GM04504 (cell line): ENCODE measurements at regions not wholly inside any gene's neighbourhood (a gene's known extent, or its start where the extent isn't known, plus 50 kb on each side); places are given as distances from the start of the nearest gene placed in this dataset.

Experiments used
- DNase-seq: peaks from one replicate; pipeline ENCODE4 v3.0.0-alpha.2; 2012; ENCODE audit warnings: low read depth

DNA sequence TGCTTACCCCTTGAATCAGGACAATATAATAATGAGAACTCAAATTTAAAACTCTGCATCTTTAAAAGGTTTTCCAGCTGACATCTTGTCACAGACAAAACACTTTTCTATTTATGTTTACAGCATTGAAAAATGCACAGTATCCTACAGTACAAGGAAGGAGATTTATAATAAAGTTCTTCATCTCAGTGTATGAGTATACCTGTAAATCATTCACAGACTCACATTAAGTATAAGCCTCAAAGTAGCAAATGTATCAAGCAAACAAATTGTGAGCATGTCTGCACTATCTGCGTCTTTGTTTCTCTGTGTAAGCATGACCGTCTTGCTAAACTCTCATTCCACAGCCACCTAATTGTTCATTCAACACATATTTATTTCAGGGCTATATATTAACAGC, 52.8 kb downstream of the PPP1R2C start:
- no peak for DNase-seq

DNA sequence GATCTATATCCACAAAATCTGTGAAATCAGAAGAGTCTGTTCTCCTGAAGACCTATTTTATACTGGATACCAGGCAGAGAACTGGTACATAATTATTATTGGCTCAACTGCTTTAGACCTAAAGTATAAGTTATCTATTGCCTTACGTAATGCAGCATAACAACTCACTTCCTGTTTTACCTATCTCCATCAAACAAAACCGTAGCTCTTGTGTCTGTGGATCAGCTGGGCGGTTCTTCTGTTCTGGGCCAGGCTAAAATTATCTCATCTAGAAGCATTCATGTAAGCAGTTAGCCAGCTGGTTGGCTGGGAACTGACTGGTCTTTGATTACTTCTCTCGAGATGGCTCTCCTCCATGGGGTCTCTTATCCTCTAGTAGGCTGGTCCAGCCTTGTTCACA, 57.8 kb downstream of the PPP1R2C start:
- no peak for DNase-seq

DNA sequence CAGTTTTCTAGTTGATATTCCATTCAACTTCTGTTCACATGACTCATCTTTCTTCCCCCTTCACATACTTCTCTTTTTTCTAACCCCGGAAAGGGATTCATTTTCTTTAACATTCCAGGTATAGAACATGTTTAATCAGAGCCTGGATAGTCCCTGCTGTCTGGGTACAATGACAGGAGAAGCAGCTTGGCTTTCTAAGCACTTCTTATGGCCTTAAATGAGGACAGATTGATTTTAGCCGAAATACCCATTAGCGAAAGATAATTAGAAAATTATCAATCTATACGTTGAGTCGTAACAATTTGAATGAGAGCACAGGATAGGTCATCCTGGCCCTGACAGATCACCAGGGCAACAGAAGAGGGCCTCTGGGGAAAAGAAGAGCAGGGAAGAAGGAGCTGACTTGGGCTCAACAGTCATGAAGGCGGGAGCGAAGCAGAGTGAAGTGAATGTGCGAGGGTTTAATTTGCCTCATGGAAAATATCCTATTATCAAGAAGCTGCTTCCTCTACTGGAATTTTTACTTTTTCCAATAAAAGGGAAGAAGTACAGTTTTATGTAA, 62.2 kb downstream of the PPP1R2C start:
- no peak for DNase-seq

DNA sequence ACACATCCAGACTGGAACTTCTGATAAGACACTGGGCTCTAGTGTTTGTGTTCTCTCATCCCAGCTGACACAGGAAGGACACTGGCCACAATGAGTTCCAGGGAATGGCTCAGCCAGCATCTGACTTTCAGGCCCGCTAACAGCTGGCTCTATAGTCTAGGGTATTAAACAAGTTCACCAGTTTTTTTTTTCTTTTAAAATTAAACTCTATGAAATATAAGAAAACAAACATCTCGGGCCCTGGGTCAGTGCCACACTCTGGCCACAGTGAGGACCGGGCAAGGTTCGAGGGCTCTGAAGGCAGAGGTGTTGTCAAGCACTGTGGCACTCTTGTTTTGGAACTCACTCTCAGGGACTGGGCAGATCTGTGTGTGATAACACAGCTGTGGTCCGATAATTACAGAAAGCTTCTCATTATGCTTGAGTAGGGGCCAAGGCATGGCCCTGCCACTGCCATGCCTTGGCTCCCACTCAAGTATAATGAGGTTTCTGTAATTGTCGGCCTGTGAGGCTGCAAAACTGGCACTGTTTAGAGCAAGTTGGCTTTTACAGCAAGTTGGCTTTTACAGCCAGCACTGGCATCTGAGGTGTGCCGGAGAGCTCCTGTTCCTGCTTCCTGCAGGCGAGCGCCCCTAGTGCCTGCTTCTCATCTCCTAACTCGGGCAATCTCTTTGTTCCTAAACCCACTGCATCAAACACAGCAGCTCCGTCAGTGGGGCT, 62.8 kb downstream of the PPP1R2C start:
- no peak for DNase-seq

DNA sequence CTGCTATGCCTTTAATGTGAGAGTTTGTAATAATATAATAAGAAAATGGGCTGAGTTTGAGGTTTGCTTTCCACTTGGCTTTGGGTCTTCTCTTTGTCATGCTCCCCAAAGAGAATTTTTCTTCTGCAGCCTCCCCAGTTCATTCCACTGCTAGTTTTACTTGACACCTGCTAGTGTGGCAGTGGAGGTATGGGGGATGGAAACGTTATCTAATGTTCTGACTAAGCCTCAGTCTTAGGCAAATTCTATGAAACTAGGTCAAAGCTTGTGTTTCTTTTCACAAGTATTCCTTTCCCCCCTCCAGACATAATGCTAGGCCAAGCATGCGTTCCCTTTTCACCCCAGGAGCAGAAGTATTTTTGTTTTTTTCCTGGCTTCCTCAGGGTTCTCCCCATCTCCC, 67.5 kb downstream of the PPP1R2C start:
- no peak for DNase-seq

DNA sequence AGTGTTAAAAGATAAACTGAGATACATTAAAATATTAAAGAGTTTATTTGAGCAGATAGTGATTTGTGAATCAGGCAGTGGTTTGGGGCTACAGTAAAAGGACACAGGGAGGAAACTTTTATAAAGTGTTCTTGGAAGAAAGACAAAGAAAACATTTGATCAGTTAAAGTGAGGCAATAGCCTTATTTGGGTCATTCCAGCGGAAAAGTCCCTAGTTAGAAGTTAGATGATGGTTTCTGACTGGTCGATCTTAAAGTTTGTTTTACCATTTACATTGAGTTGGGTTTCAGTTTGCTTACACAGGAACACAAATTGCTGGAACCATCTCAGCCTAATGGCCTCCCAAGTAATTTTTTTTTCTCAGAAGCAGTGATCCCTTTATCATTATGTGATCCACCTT, 69.7 kb downstream of the PPP1R2C start:
- no peak for DNase-seq

DNA sequence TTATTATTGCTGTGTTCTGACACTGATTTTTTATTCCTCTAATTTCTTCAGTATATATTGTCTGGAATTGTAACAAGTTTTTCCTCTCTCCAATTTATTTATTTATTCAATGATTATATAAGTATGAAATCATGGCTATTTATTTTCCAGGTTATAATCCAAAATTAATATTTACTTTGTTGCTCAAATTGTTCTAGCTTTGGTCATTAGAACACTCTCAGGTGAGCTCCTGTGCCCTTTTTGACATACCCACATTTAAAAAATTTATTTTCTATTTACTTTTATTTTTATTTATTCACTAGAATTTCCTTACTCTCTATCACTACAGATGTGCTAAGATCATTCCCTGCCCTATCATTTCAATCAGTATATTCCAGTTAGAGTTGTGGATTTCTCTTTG, 70.2 kb downstream of the PPP1R2C start:
- no peak for DNase-seq

DNA sequence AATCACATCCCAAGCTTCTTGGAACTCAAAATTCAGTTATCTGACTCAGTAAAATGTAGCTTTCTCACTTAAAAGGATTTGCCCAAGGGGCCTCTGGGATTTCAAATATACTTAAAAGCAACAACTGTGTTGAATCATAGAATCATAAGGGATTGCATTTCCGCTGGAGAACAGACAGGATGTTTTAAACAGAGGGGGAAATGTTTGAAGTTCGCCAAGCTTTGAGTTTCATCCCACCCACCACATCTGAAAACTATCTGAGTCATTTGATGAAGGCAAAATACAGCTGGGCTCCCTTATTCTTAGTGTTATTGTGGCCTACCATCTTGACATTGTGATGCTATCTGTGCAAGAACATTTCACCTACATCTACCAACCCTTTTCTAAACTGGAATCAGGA, 73.5 kb downstream of the PPP1R2C start:
- no peak for DNase-seq

DNA sequence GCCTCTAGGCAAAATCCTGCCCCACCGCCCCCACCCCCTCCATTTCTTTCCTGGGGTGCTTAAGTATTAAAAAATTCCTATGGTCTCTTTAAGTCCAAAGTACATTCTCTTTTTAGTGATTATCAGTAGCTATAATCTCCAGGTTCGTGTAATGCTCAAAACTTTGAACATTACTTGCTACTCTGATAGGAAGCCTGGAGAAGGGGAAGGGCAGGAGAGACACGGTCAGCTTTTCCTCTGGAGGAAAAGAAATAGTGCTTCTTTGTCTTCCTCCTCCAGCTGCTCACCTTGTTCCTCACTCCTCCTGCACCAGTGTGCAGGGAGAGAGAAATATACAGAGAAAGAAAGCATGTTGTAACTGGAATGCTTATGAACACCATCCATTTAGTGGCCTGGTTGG, 80.4 kb downstream of the PPP1R2C start:
- DNase-seq = no peak

DNA sequence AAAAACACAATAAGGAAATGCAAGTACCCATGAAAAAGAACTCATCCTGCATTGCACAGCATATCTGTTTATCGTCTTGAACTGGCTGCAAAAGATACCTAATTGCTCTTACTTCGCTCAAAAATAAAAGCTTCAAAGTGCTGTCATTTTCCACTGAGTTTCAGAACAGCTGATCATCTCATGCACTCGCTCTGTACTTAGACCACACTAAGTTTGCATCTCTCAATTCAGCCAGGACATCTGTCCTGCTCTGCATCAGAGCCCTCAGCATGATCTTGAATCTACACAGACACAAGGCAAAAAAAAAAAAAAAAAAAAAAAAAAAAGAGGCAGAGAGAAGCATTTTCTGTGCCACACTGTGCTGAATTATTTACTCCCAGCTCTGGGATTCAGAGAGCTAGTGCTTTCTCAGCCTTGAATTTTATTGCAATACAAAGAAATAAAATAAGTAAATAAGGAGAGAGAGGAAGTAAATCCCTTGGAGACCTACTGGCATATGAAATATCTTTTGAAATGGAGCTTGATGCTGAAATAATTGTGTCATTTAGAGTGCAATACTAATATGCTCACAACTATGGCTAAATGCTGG, 81.3 kb downstream of the PPP1R2C start:
- no peak for DNase-seq

DNA sequence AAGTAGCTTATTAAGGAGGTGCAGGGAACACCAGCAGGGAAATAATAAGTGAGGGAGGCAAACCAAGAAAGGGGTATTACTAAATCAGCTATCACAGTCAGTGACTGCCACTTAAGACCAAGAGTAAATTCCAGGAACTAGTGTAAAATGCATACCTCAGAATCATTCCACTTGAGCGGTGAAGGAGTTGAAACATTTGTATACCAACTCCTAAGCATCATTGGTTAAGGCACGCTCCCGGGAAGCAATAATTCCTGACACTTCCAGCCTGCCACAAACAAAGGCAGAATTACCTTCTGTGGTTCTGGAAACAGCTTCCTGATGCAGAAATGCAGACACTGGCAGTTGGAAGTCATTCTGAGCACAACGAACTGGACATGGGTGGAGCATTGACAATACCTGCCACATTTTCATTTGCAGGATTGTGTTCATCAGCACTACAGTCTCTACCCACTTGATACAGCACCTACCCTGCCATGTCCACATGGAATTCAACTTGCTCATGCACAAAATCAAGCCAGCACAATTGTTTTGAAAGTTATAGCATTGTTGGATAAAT, 82.1 kb downstream of the PPP1R2C start:
- DNase-seq = no peak

DNA sequence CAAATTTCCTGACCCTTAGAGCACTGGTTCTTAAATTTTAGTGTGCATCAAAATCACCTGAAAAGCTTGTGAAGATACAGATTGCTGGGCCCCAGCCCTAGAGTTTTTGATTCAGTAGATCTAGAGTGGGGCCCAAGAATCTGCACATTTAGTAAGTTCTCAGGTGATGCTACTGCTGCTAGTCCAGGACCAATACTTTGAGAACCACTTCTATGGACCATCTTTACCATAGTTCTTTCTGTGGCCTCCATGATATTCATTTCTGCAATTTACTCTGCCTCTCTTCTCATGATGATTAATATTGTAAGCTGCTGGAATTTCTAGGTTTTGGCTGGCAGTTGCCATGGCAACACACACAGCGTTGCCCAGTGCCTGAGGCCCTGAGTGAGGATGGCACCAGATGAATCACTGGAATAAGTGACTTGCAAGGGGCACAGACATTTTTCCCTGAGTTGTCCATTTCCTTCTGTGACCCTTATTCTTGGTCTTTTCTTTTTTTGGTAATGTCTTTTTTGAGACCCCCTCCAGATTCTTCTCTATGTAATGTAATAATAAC, 83.6 kb downstream of the PPP1R2C start:
- DNase-seq = no peak

DNA sequence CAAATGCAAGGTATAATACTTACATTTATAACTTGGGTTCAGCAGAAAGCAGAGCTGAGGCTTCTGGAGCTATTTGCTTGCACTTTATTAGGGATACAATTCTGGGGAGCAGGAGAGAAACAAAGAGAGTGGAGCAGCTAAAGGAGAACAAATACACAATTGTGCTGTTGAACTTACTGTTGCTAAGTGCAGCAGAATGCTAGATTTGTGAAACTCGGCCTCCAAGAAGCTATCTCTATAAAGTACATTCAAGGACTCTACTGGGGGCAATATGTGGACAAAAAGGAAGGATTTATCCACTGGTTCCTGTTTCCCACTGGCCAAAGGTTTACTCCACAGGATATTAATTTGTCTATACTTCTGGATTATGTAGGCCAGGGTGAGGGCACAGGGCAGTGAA, 86.8 kb downstream of the PPP1R2C start:
- no peak for DNase-seq

DNA sequence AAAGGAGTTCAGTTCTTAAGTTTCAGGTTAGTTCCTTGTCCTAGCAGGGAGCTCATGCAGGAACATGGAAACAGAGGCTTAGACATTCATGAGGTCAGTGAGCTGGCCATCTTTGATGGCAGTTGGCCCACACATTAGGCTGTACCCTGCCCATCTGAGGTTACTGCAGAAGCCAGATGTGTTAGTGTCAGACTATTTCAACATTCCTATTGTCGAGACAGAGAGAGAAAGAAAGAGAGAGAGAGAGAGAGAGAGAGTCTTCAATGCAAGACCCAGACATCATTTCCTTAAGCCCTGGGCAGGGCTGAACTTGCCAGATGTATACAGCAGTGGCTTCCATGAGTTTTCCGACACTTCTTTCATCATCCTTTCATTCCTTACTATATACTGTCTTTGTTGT, 91.3 kb downstream of the PPP1R2C start:
- no peak for DNase-seq

DNA sequence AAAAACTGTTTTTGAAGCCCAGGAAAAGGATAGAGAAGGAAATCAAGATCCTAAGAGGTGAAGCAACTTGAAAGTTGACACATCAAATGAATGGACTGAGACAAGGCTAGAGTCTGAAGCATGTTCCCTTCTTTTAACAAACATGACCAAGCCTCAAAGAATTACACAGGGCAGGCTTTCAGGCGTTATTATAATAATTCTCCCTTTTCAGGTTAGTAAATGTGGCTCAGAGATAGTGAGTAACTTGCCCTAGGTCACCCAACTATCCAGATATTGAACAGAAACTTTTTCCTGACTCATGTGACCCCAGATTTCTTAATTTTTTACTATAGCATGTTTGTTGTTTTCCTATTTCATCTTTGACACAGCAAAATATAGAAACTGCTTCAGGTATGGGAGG, 91.7 kb downstream of the PPP1R2C start:
- no peak for DNase-seq

DNA sequence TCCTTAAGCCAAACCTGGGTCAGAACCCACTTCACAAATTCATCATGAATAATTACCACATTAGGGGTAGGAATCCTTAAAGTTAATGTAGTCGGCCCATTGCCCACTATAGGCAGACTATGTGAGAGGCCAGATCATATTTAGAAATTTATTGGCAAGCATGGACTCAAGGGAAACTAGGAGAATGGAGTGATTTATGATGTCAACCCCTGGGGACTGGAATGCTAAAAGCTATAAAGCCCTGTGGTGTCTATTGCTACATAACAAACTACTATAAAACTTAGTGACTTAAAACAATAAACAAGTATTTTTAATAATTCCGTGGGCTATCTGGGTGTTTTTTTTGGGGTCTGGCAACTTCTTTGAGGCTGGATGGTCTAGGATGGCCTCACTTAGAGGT, 93.9 kb downstream of the PPP1R2C start:
- DNase-seq = no peak

DNA sequence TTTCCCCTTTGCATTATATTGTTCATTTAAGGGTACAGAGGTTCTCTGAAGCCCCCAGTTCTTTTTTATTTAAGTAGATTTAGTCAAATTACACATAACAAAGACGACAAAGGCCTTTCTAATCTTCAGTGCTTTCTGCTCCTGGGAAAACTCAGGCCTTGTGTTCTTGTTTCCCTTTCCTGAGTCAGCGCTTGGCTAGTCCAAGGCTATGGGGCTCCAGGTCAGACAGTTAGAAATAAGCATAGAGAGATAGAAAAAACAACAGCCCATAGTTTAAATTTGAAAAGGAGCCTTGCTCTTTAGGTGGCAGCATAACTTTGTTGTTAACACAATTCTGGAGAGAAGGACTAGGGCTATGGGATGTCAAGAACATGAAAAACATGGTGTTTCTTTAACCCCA, 97.3 kb downstream of the PPP1R2C start:
- no peak for DNase-seq

DNA sequence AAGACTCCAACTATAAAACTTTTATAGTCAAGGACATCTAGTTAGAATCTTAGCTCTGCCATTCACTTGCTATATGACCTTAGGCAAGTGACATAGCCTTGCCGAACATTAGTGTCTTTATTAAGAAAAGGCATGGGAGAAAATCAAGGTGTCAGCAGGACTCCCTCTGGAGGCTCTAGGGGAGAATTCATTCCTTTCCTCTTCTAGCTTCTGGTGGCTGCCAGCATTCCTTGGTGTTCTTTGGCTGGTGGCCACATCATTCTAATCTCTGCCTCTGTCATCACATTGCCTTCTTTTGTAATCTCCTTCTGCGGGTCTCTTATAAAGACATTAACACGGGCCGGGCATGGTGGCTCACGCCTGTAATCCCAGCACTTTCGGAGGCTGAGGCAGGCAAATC, 99.8 kb downstream of the PPP1R2C start:
- no peak for DNase-seq

DNA sequence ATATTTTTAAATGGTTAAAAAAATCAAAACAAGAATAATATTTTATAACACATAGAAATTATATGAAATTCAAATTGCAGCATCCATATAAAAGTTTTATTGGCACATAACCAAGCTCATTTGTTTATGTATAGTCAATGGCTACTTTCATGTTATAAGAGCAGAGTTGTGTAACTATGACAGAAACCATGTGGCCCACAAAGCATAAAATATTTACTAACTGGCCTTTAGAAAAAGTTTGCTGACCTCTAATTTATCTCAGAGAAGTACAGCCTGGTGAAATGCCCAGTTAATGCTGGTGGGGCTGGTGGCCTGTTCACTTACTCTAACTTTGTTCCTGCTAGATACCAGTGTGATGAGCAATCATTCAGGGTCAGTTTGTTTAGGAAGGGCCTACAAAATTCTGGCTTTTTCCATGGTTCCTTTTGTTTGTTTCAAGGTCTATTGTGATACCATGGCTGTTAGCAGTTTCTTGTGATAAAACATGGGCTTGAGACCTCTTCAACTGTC, 104.6 kb downstream of the PPP1R2C start:
- DNase-seq = no peak

DNA sequence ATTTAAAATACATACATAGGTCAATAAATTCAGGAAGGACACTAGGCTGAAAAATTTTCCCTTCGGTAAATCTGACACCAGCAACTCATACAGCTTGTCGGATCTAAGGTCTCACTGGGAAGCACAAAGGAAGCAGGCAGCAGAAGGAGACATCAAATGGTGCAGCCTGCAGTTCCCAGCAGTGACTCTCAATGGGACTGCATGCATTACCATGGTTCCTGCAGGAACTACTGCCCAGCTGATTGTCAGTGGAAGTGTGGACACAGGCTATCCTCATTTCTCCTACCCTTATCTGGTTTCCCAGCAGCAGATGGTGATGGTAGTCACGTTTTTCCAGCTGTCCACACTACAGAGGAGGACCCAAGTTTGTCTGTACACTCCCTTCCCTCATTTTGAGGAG, 113.3 kb downstream of the PPP1R2C start:
- DNase-seq = no peak

DNA sequence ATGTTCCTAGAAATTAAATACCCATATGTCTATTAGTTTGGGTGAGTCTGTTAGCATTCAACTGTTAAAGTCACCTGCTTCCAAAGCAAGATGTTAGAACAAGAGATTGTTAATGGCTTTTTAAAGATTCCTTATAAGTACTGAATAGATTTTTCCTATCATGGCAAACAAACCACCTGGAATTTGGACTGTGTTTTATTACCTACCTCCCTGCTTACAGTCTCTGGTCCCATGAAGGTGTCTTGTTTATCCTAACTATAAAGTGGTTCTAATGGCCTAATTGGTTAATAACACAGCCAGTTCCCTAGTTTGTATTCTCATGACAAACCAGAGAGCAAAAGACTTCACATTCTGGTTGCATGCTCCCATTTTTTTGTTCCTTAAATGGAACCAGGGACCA, 149.5 kb downstream of the PPP1R2C start:
- DNase-seq = no peak

DNA sequence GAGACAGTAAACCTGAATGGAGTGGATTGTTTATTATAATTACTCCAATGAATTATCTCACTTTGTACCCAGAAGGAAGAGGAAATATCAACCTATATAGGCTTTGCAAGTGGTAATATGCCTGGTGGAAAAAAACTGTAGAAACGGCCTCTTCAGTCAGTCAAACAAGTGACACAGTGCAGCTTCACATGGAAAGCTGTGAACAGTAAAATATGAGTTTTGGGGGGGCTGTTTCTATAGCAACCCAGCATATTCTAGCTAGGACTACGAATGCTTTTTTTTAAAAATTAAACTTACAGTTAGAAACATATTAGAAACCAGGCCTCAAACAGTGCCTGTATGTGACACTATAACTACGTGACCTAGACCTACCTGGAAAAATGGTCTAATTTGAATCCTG, 150.1 kb downstream of the PPP1R2C start:
- no peak for DNase-seq

DNA sequence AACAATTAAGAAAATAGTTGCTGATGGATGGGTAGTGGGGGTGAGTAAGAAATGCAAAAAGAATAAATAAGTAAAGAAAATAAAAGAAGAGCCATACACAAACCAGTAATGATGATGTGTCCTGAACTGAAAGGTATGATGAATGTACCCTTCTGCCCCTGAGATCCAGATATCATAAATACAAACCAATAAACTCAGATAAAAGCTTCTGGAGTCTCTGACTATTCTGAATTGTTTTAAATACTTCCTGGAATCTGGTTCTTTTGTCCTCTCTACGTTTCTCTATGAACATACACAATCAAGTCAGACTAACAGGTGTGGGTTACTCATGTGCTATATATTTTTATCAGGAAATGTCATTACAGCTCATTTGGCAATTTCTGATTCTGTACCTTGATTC, 153.4 kb downstream of the PPP1R2C start:
- no peak for DNase-seq
